ENCODE measurements at regions not wholly inside any gene's neighbourhood (a gene's known extent, or its start where the extent isn't known, plus 50 kb on each side); places are given as distances from the start of the nearest gene placed in this dataset.
"Not testable (repeated sequence)": the region's sequence is repeated elsewhere in the genome, so short reads cannot be mapped to it uniquely, and the experiment has no call there.

- Mint-ChIP-seq H3K9me3 (peaks cover 17% of the 10 kb centered on the region), H3K36me3 (peaks cover 13% of the 10 kb centered on the region)
- not testable (repeated sequence) for H3K27ac Mint-ChIP-seq, H3K27me3 Mint-ChIP-seq, H3K4me1 Mint-ChIP-seq, H3K4me3 Mint-ChIP-seq
These were observed 72.6 kb upstream of the STK38L start for GRCh38 chr12:27171494-27171893.

DNA sequence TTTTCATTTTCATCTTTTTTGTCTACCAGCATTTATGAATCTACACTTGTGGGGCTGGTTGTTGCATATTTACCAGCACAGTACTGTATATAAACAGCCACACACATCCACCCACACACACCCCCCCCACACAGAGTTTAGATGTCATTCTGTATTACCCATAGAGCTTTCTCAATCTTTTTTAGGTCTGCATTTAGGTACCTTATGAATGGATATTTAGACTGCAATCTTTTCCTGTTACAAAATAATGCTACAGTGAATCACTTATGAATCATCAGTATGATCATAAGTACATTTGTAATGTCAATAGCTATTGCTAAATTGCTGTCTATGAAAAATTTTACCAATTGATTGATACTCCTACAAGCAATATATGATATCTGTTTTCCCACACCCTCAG lies 67.3 kb upstream of the STK38L start:
- Mint-ChIP-seq H3K36me3 (peaks cover 2% of the 10 kb centered on the region), H3K4me1 (peaks cover 33% of the 10 kb centered on the region), H3K4me3 (no peak overlapping the region), H3K27ac (peak overlapping the region; percentile 60), H3K9me3 (no peaks in the 10 kb centered on the region), H3K27me3 (no peaks in the 10 kb centered on the region)

DNA sequence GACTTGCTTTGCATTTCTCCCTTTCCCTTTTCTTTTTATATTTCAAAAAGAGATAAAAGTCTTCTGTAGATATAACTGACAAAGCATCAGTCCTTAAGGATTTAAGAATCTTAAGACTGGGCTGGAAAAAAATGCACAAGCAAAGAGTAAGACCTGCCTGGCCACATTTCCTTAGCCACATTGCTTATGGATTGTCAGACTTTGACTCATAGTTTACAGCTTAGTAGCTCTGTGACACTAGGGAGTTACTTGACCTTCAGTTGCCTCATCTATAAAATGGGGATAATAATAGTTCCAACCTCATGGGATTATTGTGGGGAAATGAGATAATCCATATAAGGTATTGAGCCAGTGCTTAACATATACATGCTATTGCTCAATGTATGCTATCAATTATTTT lies 66.4 kb upstream of the STK38L start:
- H3K27ac Mint-ChIP-seq, result no peak overlapping the region
- no peaks in the 10 kb centered on the region for H3K27me3 Mint-ChIP-seq
- H3K4me3 Mint-ChIP-seq, result no peak overlapping the region
- H3K36me3 Mint-ChIP-seq, result peaks cover 2% of the 10 kb centered on the region
- peaks cover 33% of the 10 kb centered on the region for H3K4me1 Mint-ChIP-seq
- H3K9me3 Mint-ChIP-seq, result no peaks in the 10 kb centered on the region

DNA sequence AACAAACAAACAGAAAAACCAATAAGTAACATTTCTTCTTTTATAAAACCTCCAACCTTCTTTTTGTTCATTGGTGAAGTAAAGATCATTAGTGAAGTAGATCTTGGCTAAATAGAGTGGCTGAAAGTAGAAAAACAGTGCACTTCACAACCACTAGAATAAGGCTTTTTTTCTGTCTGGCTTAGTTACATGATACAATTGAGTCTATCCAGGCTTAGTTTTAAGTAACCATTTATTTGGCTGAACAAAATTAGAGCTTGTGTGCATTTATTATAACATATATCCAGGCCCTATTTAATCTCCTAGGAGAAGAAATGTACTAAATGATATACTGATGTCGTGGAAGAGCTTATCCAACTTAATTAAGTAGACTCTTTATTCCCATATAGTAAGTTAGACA lies 65.8 kb upstream of the STK38L start:
- peaks cover 33% of the 10 kb centered on the region for H3K4me1 Mint-ChIP-seq

DNA sequence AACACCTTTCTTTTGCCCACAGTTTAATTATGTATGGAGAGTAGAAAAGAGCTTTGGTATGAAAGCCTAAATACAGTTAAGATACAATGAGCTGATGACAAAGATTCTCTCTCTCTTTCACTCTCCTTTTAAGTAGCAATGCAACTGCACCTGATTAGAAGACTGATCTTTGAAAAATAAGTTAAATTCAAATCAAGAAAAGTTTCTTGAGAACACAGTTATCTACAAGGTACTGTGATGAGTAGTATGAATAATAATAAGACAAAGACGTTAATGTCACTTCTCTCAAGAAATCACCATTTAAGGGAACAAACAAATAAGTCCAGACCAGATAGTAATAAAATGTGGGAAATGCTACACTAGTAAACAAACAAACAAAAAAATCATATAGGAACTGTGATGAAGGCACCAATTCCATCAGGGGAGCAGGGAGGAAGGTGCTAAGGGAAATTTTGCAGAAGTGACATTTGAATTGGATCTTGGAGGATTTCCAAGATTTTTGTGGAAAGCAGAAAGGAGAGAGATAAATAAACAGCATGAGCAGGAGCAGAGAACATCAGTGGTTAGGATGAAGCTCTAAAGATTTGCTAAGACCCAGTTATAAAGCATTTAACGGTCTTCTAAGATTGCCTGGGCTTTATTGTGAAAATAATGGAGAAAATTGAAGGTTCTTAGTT lies 65.2 kb upstream of the STK38L start:
- H3K36me3 Mint-ChIP-seq, result peaks cover 2% of the 10 kb centered on the region
- H3K27ac Mint-ChIP-seq, result peak overlapping the region; percentile 85
- peaks cover 33% of the 10 kb centered on the region for H3K4me1 Mint-ChIP-seq
- no peaks in the 10 kb centered on the region for H3K9me3 Mint-ChIP-seq
- H3K27me3 Mint-ChIP-seq, result no peaks in the 10 kb centered on the region
- H3K4me3 Mint-ChIP-seq, result peak overlapping the region; percentile 52

More for the DNA sequence above, 65.8 kb upstream of the STK38L start:
- peak overlapping the region; percentile 85 for H3K27ac Mint-ChIP-seq
- no peaks in the 10 kb centered on the region for H3K27me3 Mint-ChIP-seq
- no peak overlapping the region for H3K4me3 Mint-ChIP-seq
- H3K9me3 Mint-ChIP-seq, result no peaks in the 10 kb centered on the region
- peaks cover under 1% of the 10 kb centered on the region for H3K36me3 Mint-ChIP-seq

DNA sequence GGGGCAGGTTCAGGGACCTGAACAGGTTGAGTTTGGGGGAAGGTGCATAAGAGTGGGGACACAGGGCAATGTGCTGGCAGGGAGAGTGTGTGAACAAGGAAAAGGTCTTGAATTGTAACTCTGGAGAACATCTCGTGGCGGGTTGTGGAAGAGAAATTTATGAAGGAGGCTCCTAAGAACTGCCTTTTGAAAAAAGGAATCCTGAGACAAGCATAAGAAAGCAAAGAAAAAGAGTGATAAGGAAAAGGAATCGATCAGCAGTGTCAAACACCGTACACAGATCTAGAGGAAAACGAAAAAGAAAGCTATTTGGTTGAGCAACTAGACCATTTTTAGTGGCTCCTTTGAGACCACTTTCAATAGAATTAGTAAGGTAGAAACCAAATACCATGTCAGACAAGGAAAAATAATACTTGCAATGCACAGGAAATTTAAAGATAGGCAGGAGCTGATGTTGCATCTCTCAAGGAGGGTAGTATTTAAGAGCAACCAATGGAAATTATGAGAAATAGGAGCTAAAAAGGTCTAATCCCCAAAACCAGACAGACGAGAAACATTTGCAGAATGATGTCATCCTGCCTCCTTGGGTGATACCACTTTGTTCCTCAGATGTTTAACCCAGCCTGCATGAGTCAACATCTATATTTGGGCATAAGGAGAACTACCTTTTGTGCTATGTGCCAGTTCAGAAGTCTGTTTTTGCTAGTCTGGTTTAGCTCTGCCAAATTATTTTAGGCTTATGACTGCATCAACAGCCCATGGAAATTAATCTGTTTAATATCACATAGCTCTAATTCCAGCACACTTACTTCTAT lies 64.5 kb upstream of the STK38L start:
- Mint-ChIP-seq H3K4me3 (peak overlapping the region; percentile 52), H3K27me3 (no peaks in the 10 kb centered on the region), H3K4me1 (peaks cover 37% of the 10 kb centered on the region), H3K27ac (peak overlapping the region; percentile 85), H3K36me3 (peaks cover 2% of the 10 kb centered on the region), H3K9me3 (no peaks in the 10 kb centered on the region)

DNA sequence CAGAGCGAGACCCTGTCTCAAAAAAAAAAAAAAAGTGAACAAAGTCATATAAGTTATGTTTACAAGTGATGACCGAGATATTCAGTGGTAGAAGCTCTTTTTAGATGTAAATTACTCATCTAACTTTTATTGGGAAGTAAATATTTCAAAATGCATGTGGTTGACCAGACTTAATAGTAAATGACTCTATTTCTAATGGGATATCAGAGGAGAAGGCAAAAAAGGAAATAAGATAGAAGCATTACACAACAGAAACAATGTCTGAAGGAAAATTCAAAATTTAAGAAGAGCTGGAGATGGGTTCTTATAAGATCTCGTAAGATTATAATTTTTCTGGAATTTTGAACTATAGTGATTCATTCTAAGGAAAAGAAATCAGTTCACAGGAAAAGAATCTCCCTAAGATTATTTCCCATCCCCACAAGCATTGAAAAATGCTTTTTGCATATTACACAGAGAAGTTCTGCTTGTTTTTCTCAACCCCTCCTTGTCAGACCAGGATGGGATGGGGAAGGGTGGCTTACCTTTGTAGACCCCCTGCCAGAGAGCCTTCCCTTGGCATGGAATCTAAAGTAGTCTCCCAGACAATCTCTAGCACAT lies 63.1 kb upstream of the STK38L start:
- H3K4me3 Mint-ChIP-seq, result no peak overlapping the region
- no peaks in the 10 kb centered on the region for H3K27me3 Mint-ChIP-seq
- H3K4me1 Mint-ChIP-seq, result peaks cover 48% of the 10 kb centered on the region
- peaks cover 2% of the 10 kb centered on the region for H3K36me3 Mint-ChIP-seq
- peak overlapping the region; percentile 56 for H3K27ac Mint-ChIP-seq
- H3K9me3 Mint-ChIP-seq, result no peaks in the 10 kb centered on the region

- H3K27me3 Mint-ChIP-seq, result no peaks in the 10 kb centered on the region
- H3K9me3 Mint-ChIP-seq, result no peaks in the 10 kb centered on the region
- H3K36me3 Mint-ChIP-seq, result peaks cover 2% of the 10 kb centered on the region
- peaks cover 36% of the 10 kb centered on the region for H3K4me1 Mint-ChIP-seq
- no peak overlapping the region for H3K4me3 Mint-ChIP-seq
- H3K27ac Mint-ChIP-seq, result no peak overlapping the region
These were observed 60.7 kb upstream of the STK38L start for GRCh38 chr12:27183342-27183741.

GRCh38 chr12:27185234-27186021 lies 58.7 kb upstream of the STK38L start:
- Mint-ChIP-seq H3K36me3 (peaks cover 7% of the 10 kb centered on the region), H3K27ac (no peak overlapping the region), H3K27me3 (no peaks in the 10 kb centered on the region), H3K4me1 (peaks cover 15% of the 10 kb centered on the region), H3K9me3 (no peaks in the 10 kb centered on the region), H3K4me3 (no peak overlapping the region)

GRCh38 chr12:27186022-27186839 lies 57.9 kb upstream of the STK38L start:
- H3K27ac Mint-ChIP-seq, result no peak overlapping the region
- H3K4me3 Mint-ChIP-seq, result no peak overlapping the region

GRCh38 chr12:27187697-27188096 lies 56.4 kb upstream of the STK38L start:
- H3K4me1 Mint-ChIP-seq, result peaks cover 15% of the 10 kb centered on the region
- H3K4me3 Mint-ChIP-seq, result no peak overlapping the region
- H3K36me3 Mint-ChIP-seq, result peaks cover 7% of the 10 kb centered on the region
- no peaks in the 10 kb centered on the region for H3K27me3 Mint-ChIP-seq
- no peak overlapping the region for H3K27ac Mint-ChIP-seq
- H3K9me3 Mint-ChIP-seq, result no peaks in the 10 kb centered on the region

More at GRCh38 chr12:27186022-27186839, 57.9 kb upstream of the STK38L start:
- Mint-ChIP-seq H3K27me3 (no peaks in the 10 kb centered on the region), H3K9me3 (no peaks in the 10 kb centered on the region), H3K4me1 (peaks cover 15% of the 10 kb centered on the region), H3K36me3 (peaks cover 7% of the 10 kb centered on the region)

- Mint-ChIP-seq H3K27ac (no peak overlapping the region), H3K9me3 (no peaks in the 10 kb centered on the region), H3K27me3 (no peaks in the 10 kb centered on the region), H3K4me3 (no peak overlapping the region), H3K4me1 (peaks cover 3% of the 10 kb centered on the region), H3K36me3 (peaks cover 5% of the 10 kb centered on the region)
These were observed 53.3 kb upstream of the STK38L start for GRCh38 chr12:27190761-27191160.

DNA sequence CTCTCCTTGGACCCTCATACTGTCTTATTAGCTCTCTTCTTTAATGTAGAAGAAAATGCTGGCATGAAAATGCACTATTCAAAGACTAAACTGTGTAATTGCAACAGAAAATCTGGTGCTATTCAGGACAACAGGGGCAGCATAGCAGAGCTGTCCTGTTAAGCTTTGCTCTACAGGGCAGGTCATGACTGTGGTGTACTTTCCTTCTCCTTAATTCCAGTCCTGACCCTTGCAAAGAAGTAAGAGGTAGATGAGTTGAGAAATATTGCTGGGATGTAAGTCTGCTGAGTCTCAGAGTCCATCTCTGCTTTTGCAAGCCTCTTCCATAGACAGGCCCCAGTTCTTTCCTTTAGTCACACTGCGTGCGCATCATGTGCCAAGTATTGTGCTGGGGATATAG lies 52.6 kb upstream of the STK38L start:
- Mint-ChIP-seq H3K9me3 (no peaks in the 10 kb centered on the region), H3K4me1 (no peaks in the 10 kb centered on the region), H3K27me3 (no peaks in the 10 kb centered on the region), H3K4me3 (no peak overlapping the region), H3K27ac (no peak overlapping the region), H3K36me3 (peaks cover 5% of the 10 kb centered on the region)

- Mint-ChIP-seq H3K9me3 (no peaks in the 10 kb centered on the region), H3K36me3 (peaks cover 5% of the 10 kb centered on the region), H3K4me1 (no peaks in the 10 kb centered on the region), H3K4me3 (no peak overlapping the region), H3K27me3 (no peaks in the 10 kb centered on the region), H3K27ac (no peak overlapping the region)
These were observed 51.8 kb upstream of the STK38L start for GRCh38 chr12:27192118-27192802.
